WERI-Rb-1 (cell line): ENCODE measurements at regions not wholly inside any gene's neighbourhood (a gene's known extent, or its start where the extent isn't known, plus 50 kb on each side); places are given as distances from the start of the nearest gene placed in this dataset.

ENCODE experiments used
- DNase-seq: peaks from one replicate; pipeline ENCODE4 v3.0.0-alpha.2; 2020
- H3K27ac ChIP-seq: fragments of 250-450 bp; sonication (Bioruptor Pico); 2 replicates; pipeline ENCODE4 v1.5.1; 2020; ENCODE audit warnings: mild to moderate bottlenecking, moderate library complexity
- H3K27me3 ChIP-seq: fragments of 250-450 bp; sonication (Bioruptor Pico); 2 replicates; pipeline ENCODE4 v1.5.1; 2021; ENCODE audit warnings: mild to moderate bottlenecking, low read depth, moderate library complexity; ENCODE audit not compliant: insufficient read depth, severe bottlenecking
- H3K36me3 ChIP-seq: fragments of 250-450 bp; sonication (Bioruptor Pico); 2 replicates; pipeline ENCODE4 v1.5.1; 2020; ENCODE audit warnings: mild to moderate bottlenecking, moderate library complexity
- H3K4me3 ChIP-seq: 2 replicates; pipeline ENCODE4 v1.5.1; 2011; ENCODE audit warnings: low read depth, mild to moderate bottlenecking, control low read depth, low read length
- H3K9me3 ChIP-seq: fragments of 250-450 bp; sonication (Bioruptor Pico); 2 replicates; pipeline ENCODE4 v1.5.1; 2021; ENCODE audit warnings: mild to moderate bottlenecking, moderate library complexity; ENCODE audit not compliant: severe bottlenecking
- CTCF ChIP-seq: IDR thresholded peaks from 2 replicates; pipeline ENCODE4 v1.5.1; 2011; ENCODE audit warnings: low read depth, mild to moderate bottlenecking, control low read depth, inconsistent platforms, low read length

DNA sequence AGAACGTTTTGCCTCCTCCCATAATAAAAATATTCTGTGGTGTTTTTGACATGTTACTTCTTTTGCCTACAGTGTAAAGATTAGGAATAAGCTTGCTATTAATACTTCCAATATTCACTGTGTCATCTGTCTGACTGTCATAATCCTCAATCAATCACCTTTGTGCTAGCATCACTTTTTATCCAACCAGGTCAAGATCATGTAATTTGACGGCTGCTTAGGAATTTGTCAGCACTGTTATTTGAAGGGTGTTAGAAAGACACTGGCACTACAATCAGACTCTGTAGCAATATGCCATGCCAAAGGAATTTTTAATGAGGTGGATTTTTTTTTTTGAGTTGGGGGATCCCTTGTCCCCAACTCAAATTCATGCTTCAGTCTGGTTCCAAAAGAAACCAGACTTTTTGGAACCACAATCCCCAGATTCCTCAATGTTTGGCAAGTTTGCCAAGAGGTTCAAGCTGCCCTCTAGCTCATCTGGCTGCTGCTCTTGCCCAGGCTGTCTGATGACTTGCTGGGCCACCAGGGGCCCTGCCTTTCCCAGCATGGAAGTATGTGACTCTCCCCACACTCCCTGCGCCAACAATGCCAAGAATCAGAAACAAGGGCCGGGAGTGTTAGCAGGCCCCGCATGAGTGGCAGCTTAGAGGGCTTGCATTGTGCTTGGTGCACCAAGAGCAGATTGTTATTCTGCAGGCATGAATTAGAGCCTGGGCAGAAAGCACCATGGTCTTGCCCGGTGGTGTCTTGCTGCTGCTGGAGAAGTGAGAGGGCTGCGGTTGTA is 58.6 kb upstream of the TSC22D2 start:
- no peaks in the 10 kb centered on the region for H3K36me3 ChIP-seq
- H3K4me3 ChIP-seq: no peak overlapping the region
- no peak for DNase-seq
- TF ChIP-seq CTCF: no peak
- H3K9me3 ChIP-seq: no peaks in the 10 kb centered on the region
- no peak overlapping the region for H3K27ac ChIP-seq
- no peaks in the 10 kb centered on the region for H3K27me3 ChIP-seq

DNA sequence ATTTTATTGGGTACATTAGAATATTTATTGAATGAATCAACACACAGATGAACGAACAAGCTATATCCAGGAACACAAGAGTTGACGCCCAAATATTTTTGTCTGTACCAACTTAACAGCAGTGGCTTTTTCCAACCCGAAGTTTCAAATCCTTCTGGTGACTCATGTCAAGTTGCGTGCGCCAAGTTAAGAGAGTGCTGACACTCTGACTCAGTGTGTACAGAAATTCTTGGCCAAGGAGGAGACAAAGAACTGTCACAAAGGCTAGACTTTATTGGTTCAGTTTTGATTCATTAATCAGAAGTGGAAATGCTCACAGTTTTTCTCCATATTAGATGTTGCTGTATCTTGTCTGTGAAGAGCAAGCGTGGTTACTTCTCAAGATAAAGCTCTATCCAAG is 59.6 kb upstream of the TSC22D2 start:
- Histone ChIP-seq H3K4me3 (no peak overlapping the region), H3K27ac (no peak overlapping the region)
- DNase-seq: no peak

DNA sequence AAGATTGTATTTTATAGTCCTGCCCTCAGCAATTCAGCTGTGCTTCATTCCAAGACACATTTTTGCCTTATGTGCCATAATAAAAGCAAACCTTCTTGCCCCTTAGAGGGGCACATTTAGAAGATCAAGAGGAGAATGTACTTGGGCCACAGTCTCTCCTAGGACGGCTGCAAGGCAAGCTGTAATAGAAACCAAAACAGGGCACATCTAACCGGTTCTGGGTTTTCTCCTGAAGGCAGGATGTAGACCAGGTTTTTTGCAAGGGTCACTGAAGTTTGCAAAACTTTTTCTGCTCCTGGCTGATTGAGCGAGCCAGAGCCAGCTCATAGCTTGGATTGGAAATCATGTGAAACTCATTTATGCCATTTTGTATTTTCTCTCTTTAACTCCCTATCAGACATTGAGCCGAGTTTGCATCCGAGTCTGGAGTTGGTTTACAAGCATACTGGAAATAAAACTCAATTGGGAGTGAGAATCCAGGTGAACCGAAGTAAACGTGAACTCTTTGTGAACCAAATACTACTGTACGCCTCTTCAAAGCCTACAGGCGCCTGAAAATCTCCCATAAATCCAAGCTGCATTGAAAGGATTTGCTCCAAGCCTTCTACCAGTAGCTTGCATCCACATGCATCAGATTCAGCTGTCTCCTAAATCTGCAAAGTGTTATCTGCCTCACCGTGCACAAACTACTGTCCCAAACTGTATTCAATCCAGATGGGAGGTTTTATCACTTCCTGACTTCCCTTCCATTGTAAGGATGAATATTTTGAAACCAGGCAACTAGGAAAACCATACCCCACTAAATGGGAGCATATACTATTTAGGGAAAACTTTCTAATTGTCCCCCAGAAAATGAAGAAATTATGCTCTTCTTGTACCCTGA is 60.9 kb upstream of the TSC22D2 start:
- no peak for TF ChIP-seq CTCF
- H3K27ac ChIP-seq: no peak overlapping the region
- H3K27me3 ChIP-seq: no peaks in the 10 kb centered on the region
- H3K36me3 ChIP-seq: no peaks in the 10 kb centered on the region
- no peak overlapping the region for H3K4me3 ChIP-seq
- H3K9me3 ChIP-seq: no peaks in the 10 kb centered on the region
- no peak for DNase-seq

More for the DNA sequence above, 59.6 kb upstream of the TSC22D2 start:
- Histone ChIP-seq H3K9me3 (no peaks in the 10 kb centered on the region), H3K36me3 (no peaks in the 10 kb centered on the region), H3K27me3 (no peaks in the 10 kb centered on the region)
- no peak for TF ChIP-seq CTCF

DNA sequence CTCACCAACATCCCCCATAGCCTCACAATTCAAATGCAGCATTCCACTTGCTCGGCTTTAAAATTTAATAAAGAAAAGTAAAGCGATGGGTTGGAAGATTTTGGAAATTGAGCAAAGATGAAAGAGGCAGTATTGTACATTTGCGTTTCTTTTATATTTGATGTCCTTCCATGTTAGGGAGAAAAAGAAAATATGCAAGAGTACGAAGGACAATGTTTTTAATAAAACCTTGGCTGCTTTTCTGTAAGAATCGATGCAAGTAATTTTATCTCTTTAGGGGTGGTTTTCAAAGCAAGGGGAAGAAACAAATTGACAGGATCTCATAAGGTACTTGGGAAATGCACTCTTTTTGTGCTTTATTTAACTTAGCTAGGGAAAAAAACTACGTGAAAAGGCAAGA is 61.8 kb upstream of the TSC22D2 start:
- TF ChIP-seq CTCF: no peak

DNA sequence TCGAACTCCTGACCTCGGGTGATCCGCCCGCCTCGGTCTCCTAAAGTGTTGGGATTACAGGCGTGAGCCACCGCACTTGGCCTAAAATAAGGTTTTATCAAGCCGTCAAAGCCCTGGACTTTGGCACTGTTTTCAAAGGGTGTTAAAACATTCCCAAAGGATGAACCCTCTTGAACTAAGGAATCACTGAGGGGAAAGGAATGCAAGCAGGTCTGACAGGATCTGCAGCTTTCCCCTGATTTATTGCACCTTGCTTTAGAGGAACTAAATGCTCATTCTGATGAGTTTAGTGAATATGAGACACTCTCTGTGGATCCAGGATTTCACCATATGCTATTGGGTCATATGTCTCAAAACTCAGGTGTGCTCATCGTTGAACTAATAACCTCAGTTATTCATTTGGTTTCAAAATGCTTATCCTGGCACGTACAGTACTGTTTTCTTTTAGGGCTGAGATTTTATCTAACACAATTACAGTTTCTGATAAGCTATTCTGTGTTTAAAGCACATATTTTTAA is 63.0 kb upstream of the TSC22D2 start:
- H3K27me3 ChIP-seq: no peaks in the 10 kb centered on the region
- no peak for TF ChIP-seq CTCF
- no peaks in the 10 kb centered on the region for H3K36me3 ChIP-seq
- H3K9me3 ChIP-seq: no peaks in the 10 kb centered on the region
- H3K27ac ChIP-seq: no peak overlapping the region
- no peak overlapping the region for H3K4me3 ChIP-seq
- DNase-seq: no peak

More for the DNA sequence above, 61.8 kb upstream of the TSC22D2 start:
- no peak for DNase-seq
- no peaks in the 10 kb centered on the region for H3K9me3 ChIP-seq
- H3K4me3 ChIP-seq: no peak overlapping the region
- H3K27ac ChIP-seq: no peak overlapping the region
- no peaks in the 10 kb centered on the region for H3K27me3 ChIP-seq
- no peaks in the 10 kb centered on the region for H3K36me3 ChIP-seq
